Panc1 (cell line): ENCODE measurements at regions not wholly inside any gene's neighbourhood (a gene's known extent, or its start where the extent isn't known, plus 50 kb on each side); places are given as distances from the start of the nearest gene placed in this dataset.

Source experiments
- ATAC-seq: fragments of 200-7000 bp; cut with Tn5 transposase; 2 replicates; pipeline ENCODE4 v1.9.1; 2020; ENCODE audit warnings: mild to moderate bottlenecking, moderate library complexity
- BruUV-seq: library from RNA; stranded (reverse); fragments of 400-500 nt; replicated peaks from 2 replicates; lab custom pipeline; 2021; lab: Mats Ljungman, UMichigan
- CTCF ChIA-PET: fragments of 300-600 bp; sonication (Branson Sonifier 250); formaldehyde crosslinking; loops from one replicate; lab custom pipeline; 2022; ENCODE audit warnings: antibody characterized with exemption; lab: Charles Lee
- POLR2A ChIA-PET: fragments of 300-600 bp; sonication (Branson Sonifier 250); formaldehyde crosslinking; loops from one replicate; lab custom pipeline; 2022; ENCODE audit warnings: antibody characterized with exemption; lab: Charles Lee
- DNase-seq: peaks from one replicate; pipeline ENCODE4 v3.0.0-alpha.2; 2010; ENCODE audit warnings: low read depth, low spot score
- H3K27ac ChIP-seq: 2 replicates; pipeline ENCODE4 v1.5.1; 2011; ENCODE audit warnings: mild to moderate bottlenecking, low read length, inconsistent platforms
- H3K27me3 ChIP-seq: fragments of 200-500 bp; sonication (Bioruptor generic); 2 replicates; pipeline ENCODE4 v1.6.0; 2014; ENCODE audit warnings: low read length, inconsistent platforms; ENCODE audit not compliant: control insufficient read depth, insufficient read depth
- H3K36me3 ChIP-seq: fragments of 200-500 bp; sonication (Bioruptor generic); 2 replicates; pipeline ENCODE4 v1.5.1; 2014; ENCODE audit warnings: inconsistent platforms, mild to moderate bottlenecking, low read length, moderate library complexity; ENCODE audit not compliant: control insufficient read depth, insufficient read depth
- H3K4me1 ChIP-seq: 2 replicates; pipeline ENCODE4 v1.5.1; 2011; ENCODE audit warnings: inconsistent platforms, mild to moderate bottlenecking, low read length, moderate library complexity; ENCODE audit not compliant: control insufficient read depth, insufficient read depth
- H3K4me3 ChIP-seq, 2 experiments: 2 replicates each; pipeline ENCODE4 v1.5.1; 2011 to 2012; ENCODE audit warnings: low read depth in 2 of 2, low read length in 2 of 2, mild to moderate bottlenecking in 2 of 2, inconsistent platforms in 1 of 2, moderate library complexity in 1 of 2
- H3K9me3 ChIP-seq: fragments of 200-500 bp; sonication (Bioruptor generic); 2 replicates; pipeline ENCODE4 v1.5.1; 2014; ENCODE audit warnings: low read depth, mild to moderate bottlenecking, inconsistent platforms, low read length, moderate library complexity; ENCODE audit not compliant: control insufficient read depth, insufficient read depth
- POLR2AphosphoS5 ChIP-seq: IDR thresholded peaks from 2 replicates; pipeline ENCODE4 v1.6.1; 2012; ENCODE audit warnings: mild to moderate bottlenecking, low read depth, low read length, moderate library complexity
- SIN3A ChIP-seq: IDR thresholded peaks from 2 replicates; pipeline ENCODE4 v1.6.1; 2012; ENCODE audit warnings: low read depth, mild to moderate bottlenecking, low read length, moderate library complexity, borderline replicate concordance; ENCODE audit not compliant: insufficient read depth
- TCF7L2 ChIP-seq: IDR thresholded peaks from 2 replicates; pipeline ENCODE4 v1.6.1; 2011; ENCODE audit warnings: mild to moderate bottlenecking, low read depth, low read length, inconsistent platforms
- in situ Hi-C: cut with HindIII; loops from 2 replicates; pipeline ENCODE4 v1.10.0; 2016; ENCODE audit warnings: low sequenced_read_pairs, low pct_unique_long_range_greater_than_20kb
- intact Hi-C: fragments of 100-400 bp; cut with micrococcal nuclease; formaldehyde crosslinking; loops from one replicate; pipeline ENCODE4 v1.10.0; 2022; ENCODE audit not compliant: unreplicated experiment
- TF ChIP-seq, protein P1 (sequence below): fragments of 450-650 bp; IDR thresholded peaks from 2 replicates; pipeline ENCODE4 v1.5.1; 2017; ENCODE audit warnings: mild to moderate bottlenecking
- TF ChIP-seq, protein P2 (sequence below), 2 experiments: IDR thresholded peaks; 2 replicates each; pipeline ENCODE4 v1.6.1; 2011 to 2012; ENCODE audit warnings: low read depth in 2 of 2, control low read depth in 1 of 2, low read length in 1 of 2, mild to moderate bottlenecking in 1 of 2, moderate library complexity in 1 of 2; ENCODE audit not compliant: insufficient read depth in 1 of 2

DNA sequence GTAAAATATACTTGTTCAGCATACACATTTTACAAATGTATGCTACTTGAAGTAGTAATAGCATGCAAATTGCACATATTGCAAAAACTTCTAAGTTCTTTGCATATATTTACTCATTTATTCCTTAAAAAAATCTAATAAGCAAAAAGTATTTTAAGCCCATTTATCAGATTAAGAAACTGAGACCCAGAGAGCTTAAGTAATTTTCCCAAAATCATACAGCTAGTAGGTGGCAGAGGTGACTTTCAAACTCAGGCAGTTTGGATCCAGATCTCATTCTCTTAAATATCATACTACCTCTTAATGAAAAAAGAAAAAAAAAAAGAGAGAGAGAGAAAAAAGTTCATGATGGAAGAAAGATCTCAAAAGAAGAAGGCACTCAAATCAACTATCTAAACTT lies 157.9 kb downstream of the RPS12 start:
- Histone ChIP-seq H3K4me3 (no peak overlapping the region), H3K36me3 (no peaks in the 10 kb centered on the region), H3K9me3 (no peaks in the 10 kb centered on the region), H3K27ac (no peak overlapping the region), H3K4me1 (no peaks in the 10 kb centered on the region), H3K27me3 (no peaks in the 10 kb centered on the region)
- intact Hi-C loops = no loop called here
- DNase-seq (no peak), ATAC-seq (no peak)
- in situ Hi-C loops = no loop called here
- no TSS peak for BruUV-seq
- POLR2A ChIA-PET = no interaction called here
- no peak for TF ChIP-seq SIN3A
- TF ChIP-seq TCF7L2 = no peak
- TF ChIP-seq, protein P1, sequence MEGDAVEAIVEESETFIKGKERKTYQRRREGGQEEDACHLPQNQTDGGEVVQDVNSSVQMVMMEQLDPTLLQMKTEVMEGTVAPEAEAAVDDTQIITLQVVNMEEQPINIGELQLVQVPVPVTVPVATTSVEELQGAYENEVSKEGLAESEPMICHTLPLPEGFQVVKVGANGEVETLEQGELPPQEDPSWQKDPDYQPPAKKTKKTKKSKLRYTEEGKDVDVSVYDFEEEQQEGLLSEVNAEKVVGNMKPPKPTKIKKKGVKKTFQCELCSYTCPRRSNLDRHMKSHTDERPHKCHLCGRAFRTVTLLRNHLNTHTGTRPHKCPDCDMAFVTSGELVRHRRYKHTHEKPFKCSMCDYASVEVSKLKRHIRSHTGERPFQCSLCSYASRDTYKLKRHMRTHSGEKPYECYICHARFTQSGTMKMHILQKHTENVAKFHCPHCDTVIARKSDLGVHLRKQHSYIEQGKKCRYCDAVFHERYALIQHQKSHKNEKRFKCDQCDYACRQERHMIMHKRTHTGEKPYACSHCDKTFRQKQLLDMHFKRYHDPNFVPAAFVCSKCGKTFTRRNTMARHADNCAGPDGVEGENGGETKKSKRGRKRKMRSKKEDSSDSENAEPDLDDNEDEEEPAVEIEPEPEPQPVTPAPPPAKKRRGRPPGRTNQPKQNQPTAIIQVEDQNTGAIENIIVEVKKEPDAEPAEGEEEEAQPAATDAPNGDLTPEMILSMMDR = no peak
- TF ChIP-seq, protein P2, sequence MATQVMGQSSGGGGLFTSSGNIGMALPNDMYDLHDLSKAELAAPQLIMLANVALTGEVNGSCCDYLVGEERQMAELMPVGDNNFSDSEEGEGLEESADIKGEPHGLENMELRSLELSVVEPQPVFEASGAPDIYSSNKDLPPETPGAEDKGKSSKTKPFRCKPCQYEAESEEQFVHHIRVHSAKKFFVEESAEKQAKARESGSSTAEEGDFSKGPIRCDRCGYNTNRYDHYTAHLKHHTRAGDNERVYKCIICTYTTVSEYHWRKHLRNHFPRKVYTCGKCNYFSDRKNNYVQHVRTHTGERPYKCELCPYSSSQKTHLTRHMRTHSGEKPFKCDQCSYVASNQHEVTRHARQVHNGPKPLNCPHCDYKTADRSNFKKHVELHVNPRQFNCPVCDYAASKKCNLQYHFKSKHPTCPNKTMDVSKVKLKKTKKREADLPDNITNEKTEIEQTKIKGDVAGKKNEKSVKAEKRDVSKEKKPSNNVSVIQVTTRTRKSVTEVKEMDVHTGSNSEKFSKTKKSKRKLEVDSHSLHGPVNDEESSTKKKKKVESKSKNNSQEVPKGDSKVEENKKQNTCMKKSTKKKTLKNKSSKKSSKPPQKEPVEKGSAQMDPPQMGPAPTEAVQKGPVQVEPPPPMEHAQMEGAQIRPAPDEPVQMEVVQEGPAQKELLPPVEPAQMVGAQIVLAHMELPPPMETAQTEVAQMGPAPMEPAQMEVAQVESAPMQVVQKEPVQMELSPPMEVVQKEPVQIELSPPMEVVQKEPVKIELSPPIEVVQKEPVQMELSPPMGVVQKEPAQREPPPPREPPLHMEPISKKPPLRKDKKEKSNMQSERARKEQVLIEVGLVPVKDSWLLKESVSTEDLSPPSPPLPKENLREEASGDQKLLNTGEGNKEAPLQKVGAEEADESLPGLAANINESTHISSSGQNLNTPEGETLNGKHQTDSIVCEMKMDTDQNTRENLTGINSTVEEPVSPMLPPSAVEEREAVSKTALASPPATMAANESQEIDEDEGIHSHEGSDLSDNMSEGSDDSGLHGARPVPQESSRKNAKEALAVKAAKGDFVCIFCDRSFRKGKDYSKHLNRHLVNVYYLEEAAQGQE (IDR thresholded peaks at IDR 0.05; ENCODE audit: insufficient read depth in 1 of 2, low read depth in 2 of 2, low read length in 1 of 2) = no peak
- no peak for TF ChIP-seq POLR2AphosphoS5
- CTCF ChIA-PET = no interaction called here

DNA sequence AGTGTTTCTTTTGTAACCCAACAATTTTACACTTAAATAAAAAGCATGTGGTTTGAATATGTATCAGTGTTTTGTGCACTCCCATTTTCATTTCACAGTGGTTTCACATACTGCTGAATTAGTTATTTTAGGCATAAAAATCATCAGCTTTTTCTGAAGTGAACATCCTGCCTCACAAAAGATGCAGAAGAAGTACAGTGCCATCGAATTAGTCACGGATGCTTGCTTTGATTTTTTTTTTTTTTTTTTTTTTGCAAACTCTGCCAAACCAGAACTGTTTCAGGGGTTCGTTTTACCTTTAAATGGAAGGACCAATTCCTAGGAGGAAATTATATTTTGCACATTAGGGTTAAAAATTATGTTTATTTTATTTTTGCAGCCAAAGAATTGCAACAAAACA lies 158.6 kb downstream of the RPS12 start:
- intact Hi-C loops = no loop called here
- BruUV-seq = no TSS peak
- CTCF ChIA-PET = no interaction called here

More for the DNA sequence above, 158.6 kb downstream of the RPS12 start:
- no peaks in the 10 kb centered on the region for H3K36me3 ChIP-seq
- in situ Hi-C loops = no loop called here
- TF ChIP-seq SIN3A (no peak), POLR2AphosphoS5 (no peak), TCF7L2 (no peak)
- TF ChIP-seq, protein P2 (IDR thresholded peaks at IDR 0.05; ENCODE audit: insufficient read depth in 1 of 2, low read depth in 2 of 2, low read length in 1 of 2) = no peak
- TF ChIP-seq, protein P1 = no peak
- no peaks in the 10 kb centered on the region for H3K9me3 ChIP-seq
- DNase-seq (no peak), ATAC-seq (no peak)
- POLR2A ChIA-PET = no interaction called here
- no peak overlapping the region for H3K4me3 ChIP-seq
- H3K27ac ChIP-seq = no peak overlapping the region
- no peaks in the 10 kb centered on the region for H3K4me1 ChIP-seq
- no peaks in the 10 kb centered on the region for H3K27me3 ChIP-seq
